ENCODE measurements at regions not wholly inside any gene's neighbourhood (a gene's known extent, or its start where the extent isn't known, plus 50 kb on each side); places are given as distances from the start of the nearest gene placed in this dataset.

DNA sequence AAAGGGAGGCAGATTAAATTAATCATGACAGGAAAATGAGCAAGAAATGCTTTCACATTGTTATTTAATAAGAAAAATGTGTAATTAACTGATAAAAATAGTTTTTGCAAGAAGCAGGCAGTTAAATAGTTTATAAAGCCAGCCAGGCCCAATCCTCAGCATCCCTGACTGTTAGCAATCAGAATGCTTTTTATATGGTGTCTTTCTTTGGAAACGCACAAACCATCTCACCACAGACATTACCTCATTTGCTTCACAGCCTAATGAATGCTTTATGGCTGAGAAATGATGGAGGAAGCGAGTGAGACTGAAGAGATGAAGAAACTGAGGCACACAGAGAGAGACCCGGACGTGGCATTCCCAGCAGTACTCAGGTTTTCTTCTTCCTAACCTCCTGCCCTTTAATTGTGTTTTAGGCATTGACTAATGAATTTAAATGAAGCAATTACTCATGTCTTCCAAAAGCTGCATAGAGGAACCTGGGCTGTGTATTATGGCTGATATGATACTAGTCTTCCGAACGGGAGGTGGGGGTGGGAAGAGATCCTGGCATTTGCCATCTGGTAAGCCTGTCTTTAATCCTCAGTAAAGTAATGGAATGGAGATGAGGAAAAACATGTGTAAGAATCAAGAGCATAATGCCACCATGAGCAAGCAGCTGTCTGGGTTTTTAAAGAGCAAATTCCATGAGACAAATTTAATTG lies 116.1 kb upstream of the LMO4 start:
- peaks cover 13% of the 10 kb centered on the region for H3K9me3 Mint-ChIP-seq
- no peak overlapping the region for H3K4me3 Mint-ChIP-seq
- peaks cover 4% of the 10 kb centered on the region for H3K27me3 Mint-ChIP-seq (ENCODE audit: insufficient read depth, low read depth, poor library complexity)
- no peaks in the 10 kb centered on the region for H3K4me1 ChIP-seq (ENCODE audit: insufficient read depth)
- H3K36me3 ChIP-seq (ENCODE audit: insufficient read depth): no peaks in the 10 kb centered on the region; the same call in 1 of the 2 replicates
- no peaks in the 10 kb centered on the region for H3K79me2 ChIP-seq (replicated peaks; ENCODE audit: insufficient read depth)
- H3F3A ChIP-seq (replicated peaks; ENCODE audit: low read depth): no peaks in the 10 kb centered on the region
- DNase-seq (ENCODE audit: low spot score) (no peak), ATAC-seq (no peak)
- TF ChIP-seq, protein P1, sequence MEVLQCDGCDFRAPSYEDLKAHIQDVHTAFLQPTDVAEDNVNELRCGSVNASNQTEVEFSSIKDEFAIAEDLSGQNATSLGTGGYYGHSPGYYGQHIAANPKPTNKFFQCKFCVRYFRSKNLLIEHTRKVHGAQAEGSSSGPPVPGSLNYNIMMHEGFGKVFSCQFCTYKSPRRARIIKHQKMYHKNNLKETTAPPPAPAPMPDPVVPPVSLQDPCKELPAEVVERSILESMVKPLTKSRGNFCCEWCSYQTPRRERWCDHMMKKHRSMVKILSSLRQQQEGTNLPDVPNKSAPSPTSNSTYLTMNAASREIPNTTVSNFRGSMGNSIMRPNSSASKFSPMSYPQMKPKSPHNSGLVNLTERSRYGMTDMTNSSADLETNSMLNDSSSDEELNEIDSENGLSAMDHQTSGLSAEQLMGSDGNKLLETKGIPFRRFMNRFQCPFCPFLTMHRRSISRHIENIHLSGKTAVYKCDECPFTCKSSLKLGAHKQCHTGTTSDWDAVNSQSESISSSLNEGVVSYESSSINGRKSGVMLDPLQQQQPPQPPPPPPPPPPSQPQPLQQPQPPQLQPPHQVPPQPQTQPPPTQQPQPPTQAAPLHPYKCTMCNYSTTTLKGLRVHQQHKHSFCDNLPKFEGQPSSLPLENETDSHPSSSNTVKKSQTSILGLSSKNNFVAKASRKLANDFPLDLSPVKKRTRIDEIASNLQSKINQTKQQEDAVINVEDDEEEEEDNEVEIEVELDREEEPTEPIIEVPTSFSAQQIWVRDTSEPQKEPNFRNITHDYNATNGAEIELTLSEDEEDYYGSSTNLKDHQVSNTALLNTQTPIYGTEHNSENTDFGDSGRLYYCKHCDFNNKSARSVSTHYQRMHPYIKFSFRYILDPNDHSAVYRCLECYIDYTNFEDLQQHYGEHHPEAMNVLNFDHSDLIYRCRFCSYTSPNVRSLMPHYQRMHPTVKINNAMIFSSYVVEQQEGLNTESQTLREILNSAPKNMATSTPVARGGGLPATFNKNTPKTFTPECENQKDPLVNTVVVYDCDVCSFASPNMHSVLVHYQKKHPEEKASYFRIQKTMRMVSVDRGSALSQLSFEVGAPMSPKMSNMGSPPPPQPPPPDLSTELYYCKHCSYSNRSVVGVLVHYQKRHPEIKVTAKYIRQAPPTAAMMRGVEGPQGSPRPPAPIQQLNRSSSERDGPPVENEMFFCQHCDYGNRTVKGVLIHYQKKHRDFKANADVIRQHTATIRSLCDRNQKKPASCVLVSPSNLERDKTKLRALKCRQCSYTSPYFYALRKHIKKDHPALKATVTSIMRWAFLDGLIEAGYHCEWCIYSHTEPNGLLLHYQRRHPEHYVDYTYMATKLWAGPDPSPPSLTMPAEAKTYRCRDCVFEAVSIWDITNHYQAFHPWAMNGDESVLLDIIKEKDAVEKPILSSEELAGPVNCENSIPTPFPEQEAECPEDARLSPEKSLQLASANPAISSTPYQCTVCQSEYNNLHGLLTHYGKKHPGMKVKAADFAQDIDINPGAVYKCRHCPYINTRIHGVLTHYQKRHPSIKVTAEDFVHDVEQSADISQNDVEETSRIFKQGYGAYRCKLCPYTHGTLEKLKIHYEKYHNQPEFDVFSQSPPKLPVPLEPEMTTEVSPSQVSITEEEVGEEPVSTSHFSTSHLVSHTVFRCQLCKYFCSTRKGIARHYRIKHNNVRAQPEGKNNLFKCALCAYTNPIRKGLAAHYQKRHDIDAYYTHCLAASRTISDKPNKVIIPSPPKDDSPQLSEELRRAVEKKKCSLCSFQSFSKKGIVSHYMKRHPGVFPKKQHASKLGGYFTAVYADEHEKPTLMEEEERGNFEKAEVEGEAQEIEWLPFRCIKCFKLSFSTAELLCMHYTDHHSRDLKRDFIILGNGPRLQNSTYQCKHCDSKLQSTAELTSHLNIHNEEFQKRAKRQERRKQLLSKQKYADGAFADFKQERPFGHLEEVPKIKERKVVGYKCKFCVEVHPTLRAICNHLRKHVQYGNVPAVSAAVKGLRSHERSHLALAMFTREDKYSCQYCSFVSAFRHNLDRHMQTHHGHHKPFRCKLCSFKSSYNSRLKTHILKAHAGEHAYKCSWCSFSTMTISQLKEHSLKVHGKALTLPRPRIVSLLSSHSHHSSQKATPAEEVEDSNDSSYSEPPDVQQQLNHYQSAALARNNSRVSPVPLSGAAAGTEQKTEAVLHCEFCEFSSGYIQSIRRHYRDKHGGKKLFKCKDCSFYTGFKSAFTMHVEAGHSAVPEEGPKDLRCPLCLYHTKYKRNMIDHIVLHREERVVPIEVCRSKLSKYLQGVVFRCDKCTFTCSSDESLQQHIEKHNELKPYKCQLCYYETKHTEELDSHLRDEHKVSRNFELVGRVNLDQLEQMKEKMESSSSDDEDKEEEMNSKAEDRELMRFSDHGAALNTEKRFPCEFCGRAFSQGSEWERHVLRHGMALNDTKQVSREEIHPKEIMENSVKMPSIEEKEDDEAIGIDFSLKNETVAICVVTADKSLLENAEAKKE (CRISPR knock-in tag; IDR thresholded peaks at IDR 0.05): no peak
- no peak for TF ChIP-seq ZNF114 (CRISPR knock-in tag; IDR thresholded peaks at IDR 0.05)
- TF ChIP-seq, protein P2, sequence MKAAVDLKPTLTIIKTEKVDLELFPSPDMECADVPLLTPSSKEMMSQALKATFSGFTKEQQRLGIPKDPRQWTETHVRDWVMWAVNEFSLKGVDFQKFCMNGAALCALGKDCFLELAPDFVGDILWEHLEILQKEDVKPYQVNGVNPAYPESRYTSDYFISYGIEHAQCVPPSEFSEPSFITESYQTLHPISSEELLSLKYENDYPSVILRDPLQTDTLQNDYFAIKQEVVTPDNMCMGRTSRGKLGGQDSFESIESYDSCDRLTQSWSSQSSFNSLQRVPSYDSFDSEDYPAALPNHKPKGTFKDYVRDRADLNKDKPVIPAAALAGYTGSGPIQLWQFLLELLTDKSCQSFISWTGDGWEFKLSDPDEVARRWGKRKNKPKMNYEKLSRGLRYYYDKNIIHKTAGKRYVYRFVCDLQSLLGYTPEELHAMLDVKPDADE (IDR thresholded peaks at IDR 0.05): no peak
- TF ChIP-seq, protein P3, sequence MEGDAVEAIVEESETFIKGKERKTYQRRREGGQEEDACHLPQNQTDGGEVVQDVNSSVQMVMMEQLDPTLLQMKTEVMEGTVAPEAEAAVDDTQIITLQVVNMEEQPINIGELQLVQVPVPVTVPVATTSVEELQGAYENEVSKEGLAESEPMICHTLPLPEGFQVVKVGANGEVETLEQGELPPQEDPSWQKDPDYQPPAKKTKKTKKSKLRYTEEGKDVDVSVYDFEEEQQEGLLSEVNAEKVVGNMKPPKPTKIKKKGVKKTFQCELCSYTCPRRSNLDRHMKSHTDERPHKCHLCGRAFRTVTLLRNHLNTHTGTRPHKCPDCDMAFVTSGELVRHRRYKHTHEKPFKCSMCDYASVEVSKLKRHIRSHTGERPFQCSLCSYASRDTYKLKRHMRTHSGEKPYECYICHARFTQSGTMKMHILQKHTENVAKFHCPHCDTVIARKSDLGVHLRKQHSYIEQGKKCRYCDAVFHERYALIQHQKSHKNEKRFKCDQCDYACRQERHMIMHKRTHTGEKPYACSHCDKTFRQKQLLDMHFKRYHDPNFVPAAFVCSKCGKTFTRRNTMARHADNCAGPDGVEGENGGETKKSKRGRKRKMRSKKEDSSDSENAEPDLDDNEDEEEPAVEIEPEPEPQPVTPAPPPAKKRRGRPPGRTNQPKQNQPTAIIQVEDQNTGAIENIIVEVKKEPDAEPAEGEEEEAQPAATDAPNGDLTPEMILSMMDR (conservative IDR thresholded peaks at IDR 0.05; ENCODE audit: low read depth in 2 of 2): no peak
- no peak for TF ChIP-seq JUNB (IDR thresholded peaks at IDR 0.05; ENCODE audit: unreplicated experiment)
- TF ChIP-seq EZH2 (IDR thresholded peaks at IDR 0.05; ENCODE audit: low read depth, unreplicated experiment): no peak
- 0 out of 3 replicates have a peak, but pooled peaks cover 2% of the 10 kb centered on the region for H3K36me3 Mint-ChIP-seq (ENCODE audit: low read depth)
- H3K4me3 ChIP-seq: no peak overlapping the region
- no peak overlapping the region for H3K4me2 ChIP-seq
- H3K4me1 Mint-ChIP-seq: peaks cover 2% of the 10 kb centered on the region; the same call in 2 of the 3 replicates
- H3K27ac ChIP-seq (ENCODE audit: low read depth): no peak overlapping the region
- peaks cover under 1% of the 10 kb centered on the region; the same call in 1 of the 2 replicates for H3K9me2 ChIP-seq (ENCODE audit: insufficient read depth)
- H3K27ac Mint-ChIP-seq: no peak overlapping the region; the same call in 1 of the 2 replicates
- H3K27me3 ChIP-seq (ENCODE audit: insufficient read depth): no peaks in the 10 kb centered on the region
- no peaks in the 10 kb centered on the region for H4K20me1 ChIP-seq (replicated peaks; ENCODE audit: insufficient read depth)
- no peak overlapping the region for H2AFZ ChIP-seq

All from GM23338 (cell line).